Left cardiac atrium (tissue), 4 donors: ENCODE measurements at regions not wholly inside any gene's neighbourhood (a gene's known extent, or its start where the extent isn't known, plus 50 kb on each side); places are given as distances from the start of the nearest gene placed in this dataset.

ENCODE experiments used
- ATAC-seq, 2 donors: fragments of 200-7000 bp; cut with Tn5 transposase; one replicate each; pipeline ENCODE4 v1.9.1; 2020; ENCODE audit warnings: mild to moderate bottlenecking in 2 of 2, moderate library complexity in 2 of 2
- DNase-seq: peaks from one replicate; pipeline ENCODE4 v3.0.0-alpha.2; 2020
- intact Hi-C, 2 donors: fragments of 100-400 bp; cut with DNase I; formaldehyde crosslinking; loops; one replicate each; pipeline versions ENCODE4 v1.14.1 to v1.15.1; 2022 to 2023
- donor health status: DM: no; HTN: yes; CAD: no.
- donor health status: DM: no; HTN: yes; CAD: no; lungs with severe emphysema.
- donor health status: DM: yes; HTN: yes; CAD: no.
- donor health status: Dilated cardiomyopathy.

DNA sequence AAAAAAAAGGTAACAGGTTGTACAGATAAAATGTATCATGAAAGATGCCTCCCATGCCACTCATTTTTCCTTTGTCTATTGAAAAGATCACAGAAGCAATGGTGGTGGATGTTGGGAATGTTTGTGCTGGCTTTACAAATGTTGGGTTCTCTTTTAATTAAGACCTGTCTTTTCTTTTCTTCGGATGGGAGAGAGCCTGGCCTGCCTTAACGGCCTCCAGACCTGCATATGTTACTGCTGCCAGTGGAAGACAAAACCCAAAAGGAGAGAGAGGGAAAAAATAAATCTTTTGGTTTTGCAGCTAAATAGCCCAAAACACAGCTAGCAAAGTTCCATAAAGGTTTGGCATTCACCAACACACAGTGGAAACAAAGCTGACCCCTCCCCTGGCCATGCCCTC, 50.5 kb upstream of the FZD7 start:
- intact Hi-C loops, result no loop called here
- ATAC-seq (no peak), DNase-seq (no peak)

DNA sequence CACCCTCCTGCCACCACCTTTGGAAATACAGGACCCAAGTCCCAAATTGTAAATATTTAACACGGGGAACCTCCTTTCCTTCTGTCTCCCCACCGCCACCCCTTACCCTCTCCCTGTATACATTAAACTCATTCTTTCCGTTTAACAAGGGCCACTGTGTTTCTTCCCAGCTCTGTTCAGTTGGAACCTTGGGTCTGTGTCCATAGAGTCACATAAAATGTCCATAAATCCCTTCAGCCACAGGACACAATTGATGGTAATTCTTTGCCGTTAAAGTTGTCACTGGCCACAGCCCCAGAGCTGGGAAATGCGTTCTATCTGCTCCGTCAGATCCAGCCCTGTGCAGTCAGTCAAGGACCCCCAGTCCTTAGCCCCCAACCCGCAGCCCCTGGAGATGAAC, 49.9 kb upstream of the FZD7 start:
- ATAC-seq (no peak), DNase-seq (no peak)
- intact Hi-C loops, result no loop called here
